Ascending aorta (tissue), 2 donors: ENCODE measurements at regions not wholly inside any gene's neighbourhood (a gene's known extent, or its start where the extent isn't known, plus 50 kb on each side); places are given as distances from the start of the nearest gene placed in this dataset.

Experiments
- DNase-seq, 2 donors: peaks; one replicate each; pipeline ENCODE4 v3.0.0-alpha.2; 2019; ENCODE audit warnings: low spot score in 2 of 2
- H3K27ac ChIP-seq, 2 donors: fragments of 200-600 bp; sonication (generic); one replicate each; pipeline ENCODE4 v1.5.1; 2016 to 2017; ENCODE audit warnings: mild to moderate bottlenecking in 1 of 2
- H3K27me3 ChIP-seq: fragments of 200-600 bp; sonication (generic); one replicate; pipeline ENCODE4 v1.5.1; 2017
- H3K36me3 ChIP-seq, 2 donors: fragments of 200-600 bp; sonication (generic); one replicate each; pipeline ENCODE4 v1.5.1; 2016
- H3K4me1 ChIP-seq, 2 donors: fragments of 200-600 bp; sonication (generic); one replicate each; pipeline ENCODE4 v1.5.1; 2016 to 2017; ENCODE audit warnings: mild to moderate bottlenecking in 1 of 2
- H3K4me3 ChIP-seq, 2 donors: fragments of 200-600 bp; sonication (generic); one replicate each; pipeline ENCODE4 v1.5.1; 2016 to 2017; ENCODE audit warnings: mild to moderate bottlenecking in 1 of 2
- H3K9me3 ChIP-seq, 2 donors: fragments of 200-600 bp; sonication (generic); one replicate each; pipeline ENCODE4 v1.5.1; 2016
- CTCF ChIP-seq, 3 experiments: fragments of 200-600 bp in 2 of 3; fragments of 450-650 bp in 1 of 3; sonication (generic) in 2 of 3; IDR thresholded peaks; one replicate each; pipeline ENCODE4 v1.5.1; 2016 to 2019; ENCODE audit warnings: antibody characterized with exemption in 3 of 3, mild to moderate bottlenecking in 1 of 3, moderate library complexity in 1 of 3
- intact Hi-C: fragments of 100-400 bp; cut with DNase I; formaldehyde crosslinking; loops from one replicate; pipeline ENCODE4 v1.15.1; 2023

GRCh38 chr2:204176306-204176705, 239.7 kb downstream of the ICOS start:
- no peaks in the 10 kb centered on the region for H3K9me3 ChIP-seq
- no peak for DNase-seq
- intact Hi-C loops = no loop called here
- H3K4me1 ChIP-seq = no peaks in the 10 kb centered on the region
- no peak overlapping the region for H3K4me3 ChIP-seq
- H3K27me3 ChIP-seq = no peaks in the 10 kb centered on the region
- no peaks in the 10 kb centered on the region for H3K36me3 ChIP-seq
- H3K27ac ChIP-seq = no peak overlapping the region
- TF ChIP-seq CTCF (IDR thresholded peaks at IDR 0.05) = no peak

- intact Hi-C loops = no loop called here
- TF ChIP-seq CTCF (IDR thresholded peaks at IDR 0.05) = no peak
Measured at GRCh38 chr2:204177251-204177976, 240.9 kb downstream of the ICOS start.

GRCh38 chr2:204177977-204178522, 241.5 kb downstream of the ICOS start:
- H3K9me3 ChIP-seq = no peaks in the 10 kb centered on the region
- DNase-seq = no peak
- no peaks in the 10 kb centered on the region for H3K27me3 ChIP-seq
- H3K36me3 ChIP-seq = no peaks in the 10 kb centered on the region
- H3K4me3 ChIP-seq = no peak overlapping the region
- intact Hi-C loops = no loop called here
- TF ChIP-seq CTCF (IDR thresholded peaks at IDR 0.05) = peak in 2 of 3 experiments; percentile 26 to 39
- no peak overlapping the region for H3K27ac ChIP-seq
- no peaks in the 10 kb centered on the region for H3K4me1 ChIP-seq

More at GRCh38 chr2:204177251-204177976, 240.9 kb downstream of the ICOS start:
- Histone ChIP-seq H3K27ac (no peak overlapping the region), H3K27me3 (no peaks in the 10 kb centered on the region), H3K36me3 (no peaks in the 10 kb centered on the region), H3K9me3 (no peaks in the 10 kb centered on the region), H3K4me3 (no peak overlapping the region), H3K4me1 (no peaks in the 10 kb centered on the region)
- no peak for DNase-seq

GRCh38 chr2:204180649-204181048, 244.1 kb downstream of the ICOS start:
- TF ChIP-seq CTCF (IDR thresholded peaks at IDR 0.05) = no peak
- intact Hi-C loops = no loop called here
- Histone ChIP-seq H3K4me3 (no peak overlapping the region), H3K4me1 (no peaks in the 10 kb centered on the region), H3K36me3 (no peaks in the 10 kb centered on the region), H3K27me3 (no peaks in the 10 kb centered on the region), H3K9me3 (no peaks in the 10 kb centered on the region), H3K27ac (no peak overlapping the region)
- no peak for DNase-seq

GRCh38 chr2:204183608-204184007, 247.0 kb downstream of the ICOS start:
- H3K27ac ChIP-seq = no peak overlapping the region
- H3K27me3 ChIP-seq = no peaks in the 10 kb centered on the region
- no peak for DNase-seq
- H3K4me3 ChIP-seq = no peak overlapping the region
- no peaks in the 10 kb centered on the region for H3K9me3 ChIP-seq
- intact Hi-C loops = no loop called here
- H3K36me3 ChIP-seq = no peaks in the 10 kb centered on the region
- TF ChIP-seq CTCF (IDR thresholded peaks at IDR 0.05) = no peak
- no peaks in the 10 kb centered on the region for H3K4me1 ChIP-seq
